Chondrocyte (in vitro differentiated cells): ENCODE measurements at regions not wholly inside any gene's neighbourhood (a gene's known extent, or its start where the extent isn't known, plus 50 kb on each side); places are given as distances from the start of the nearest gene placed in this dataset.

Experiments
- DNase-seq: peaks from one replicate; pipeline ENCODE4 v3.0.0; 2021; ENCODE audit warnings: mixed read lengths, low spot score
- H3K27ac Mint-ChIP-seq: one replicate; pipeline ENCODE4 v1.8.0; 2021; ENCODE audit warnings: mild to moderate bottlenecking, moderate library complexity, mixed read lengths; ENCODE audit not compliant: unreplicated experiment
- H3K27me3 Mint-ChIP-seq: 2 replicates; pipeline ENCODE4 v1.8.0; 2021; ENCODE audit warnings: low read depth, mixed read lengths
- H3K36me3 Mint-ChIP-seq: 2 replicates; pipeline ENCODE4 v1.8.0; 2021; ENCODE audit warnings: low read depth, mixed read lengths
- H3K4me1 Mint-ChIP-seq: 2 replicates; pipeline ENCODE4 v1.8.0; 2021; ENCODE audit warnings: low read depth, mild to moderate bottlenecking, mixed read lengths
- H3K4me3 Mint-ChIP-seq: one replicate; pipeline ENCODE4 v1.8.0; 2021; ENCODE audit warnings: mild to moderate bottlenecking, moderate library complexity, mixed read lengths; ENCODE audit not compliant: unreplicated experiment
- H3K9me3 Mint-ChIP-seq: 2 replicates; pipeline ENCODE4 v1.8.0; 2021; ENCODE audit warnings: low read depth, mixed read lengths
- CTCF ChIP-seq: fragments of 200-600 bp; sonication (generic); IDR thresholded peaks from 2 replicates; pipeline ENCODE4 v1.5.0; 2021; ENCODE audit warnings: antibody characterized with exemption, mild to moderate bottlenecking, moderate library complexity

- no peak overlapping the region for H3K4me3 Mint-ChIP-seq
- peaks cover 3% of the 10 kb centered on the region for H3K27me3 Mint-ChIP-seq
- no peaks in the 10 kb centered on the region for H3K9me3 Mint-ChIP-seq
- no peak for TF ChIP-seq CTCF
- no peak overlapping the region for H3K27ac Mint-ChIP-seq
- H3K36me3 Mint-ChIP-seq: no peaks in the 10 kb centered on the region
- no peaks in the 10 kb centered on the region for H3K4me1 Mint-ChIP-seq
- DNase-seq: no peak
Measured at GRCh38 chr12:5220835-5221234, 177.2 kb downstream of the KCNA5 start.

GRCh38 chr12:5222011-5222461, 178.4 kb downstream of the KCNA5 start:
- Mint-ChIP-seq H3K27ac (no peak overlapping the region), H3K9me3 (no peaks in the 10 kb centered on the region), H3K4me1 (no peaks in the 10 kb centered on the region), H3K36me3 (no peaks in the 10 kb centered on the region), H3K4me3 (no peak overlapping the region), H3K27me3 (peaks cover 3% of the 10 kb centered on the region)
- no peak for TF ChIP-seq CTCF
- DNase-seq: no peak

GRCh38 chr12:5222729-5223128, 179.1 kb downstream of the KCNA5 start:
- no peak overlapping the region for H3K4me3 Mint-ChIP-seq

GRCh38 chr12:5223881-5224280, 180.2 kb downstream of the KCNA5 start:
- DNase-seq: no peak
- Mint-ChIP-seq H3K27ac (no peak overlapping the region), H3K36me3 (no peaks in the 10 kb centered on the region), H3K27me3 (no peaks in the 10 kb centered on the region), H3K4me3 (no peak overlapping the region), H3K9me3 (peaks cover 5% of the 10 kb centered on the region), H3K4me1 (no peaks in the 10 kb centered on the region)
- no peak for TF ChIP-seq CTCF

More at GRCh38 chr12:5222729-5223128, 179.1 kb downstream of the KCNA5 start:
- Mint-ChIP-seq H3K27me3 (no peaks in the 10 kb centered on the region), H3K4me1 (no peaks in the 10 kb centered on the region), H3K9me3 (no peaks in the 10 kb centered on the region), H3K27ac (no peak overlapping the region), H3K36me3 (no peaks in the 10 kb centered on the region)
- no peak for TF ChIP-seq CTCF
- no peak for DNase-seq

GRCh38 chr12:5226581-5226980, 182.9 kb downstream of the KCNA5 start:
- Mint-ChIP-seq H3K4me3 (no peak overlapping the region), H3K9me3 (peaks cover 7% of the 10 kb centered on the region), H3K27ac (no peak overlapping the region), H3K4me1 (no peaks in the 10 kb centered on the region), H3K36me3 (no peaks in the 10 kb centered on the region), H3K27me3 (no peaks in the 10 kb centered on the region)
- no peak for TF ChIP-seq CTCF
- DNase-seq: no peak
